B cell (primary cell): ENCODE measurements at regions not wholly inside any gene's neighbourhood (a gene's known extent, or its start where the extent isn't known, plus 50 kb on each side); places are given as distances from the start of the nearest gene placed in this dataset.
"Not testable (repeated sequence)": the region's sequence is repeated elsewhere in the genome, so short reads cannot be mapped to it uniquely, and the experiment has no call there.

Experiments used
- ATAC-seq: fragments of 200-7000 bp; cut with Tn5 transposase; one replicate; pipeline ENCODE4 v1.10.0; 2021; ENCODE audit warnings: low read depth, mild to moderate bottlenecking, moderate number of reproducible peaks, moderate library complexity
- CTCF ChIA-PET: fragments of 350-600 bp; sonication (Branson Sonifier 250); formaldehyde crosslinking; loops from one replicate; lab custom pipeline; 2021; ENCODE audit warnings: antibody characterized with exemption, inconsistent platforms; lab: Charles Lee
- POLR2A ChIA-PET: fragments of 350-600 bp; sonication (Branson Sonifier 250); formaldehyde crosslinking; loops from one replicate; lab custom pipeline; 2021; ENCODE audit warnings: antibody characterized with exemption; lab: Charles Lee
- DNase-seq: peaks from one replicate; pipeline ENCODE4 v3.0.0; 2013
- H2AFZ ChIP-seq: 2 replicates; pipeline ENCODE4 v1.6.1; 2012; ENCODE audit warnings: mild to moderate bottlenecking, low read depth, low read length; ENCODE audit not compliant: insufficient read depth, poor library complexity, severe bottlenecking
- H3K27ac ChIP-seq, 2 donors: 1 replicate in 1 of 2; 2 replicates in 1 of 2; pipeline ENCODE4 v1.5.1; 2012 to 2013; ENCODE audit warnings: low read length in 2 of 2, mild to moderate bottlenecking in 2 of 2, moderate library complexity in 1 of 2
- H3K27me3 ChIP-seq, 4 experiments: fragments of 200-600 bp in 1 of 4; sonication (generic) in 1 of 4; replicated peaks in 1 of 4; 1 replicate in 2 of 4; 2 replicates in 2 of 4; pipeline versions ENCODE4 v1.6.1 to v1.7.0; 2013 to 2016; ENCODE audit warnings: low read length in 3 of 4, mild to moderate bottlenecking in 2 of 4, mixed read lengths in 1 of 4, moderate library complexity in 1 of 4; ENCODE audit not compliant: insufficient read depth in 4 of 4, control insufficient read depth in 3 of 4; ENCODE audit errors: control extremely low read depth in 1 of 4
- H3K36me3 ChIP-seq, 2 experiments: replicated peaks in 1 of 2; 1 replicate in 1 of 2; 2 replicates in 1 of 2; pipeline versions ENCODE4 v1.6.1 to v1.7.1; 2013; ENCODE audit warnings: low read length in 1 of 2; ENCODE audit not compliant: insufficient read depth in 2 of 2, control insufficient read depth in 1 of 2; ENCODE audit errors: control extremely low read depth in 1 of 2, extremely low read depth in 1 of 2
- H3K4me1 ChIP-seq, 2 donors: fragments of 200-600 bp in 1 of 2; sonication (generic) in 1 of 2; 1 replicate in 1 of 2; 2 replicates in 1 of 2; pipeline versions ENCODE4 v1.5.1 to v1.6.1; 2013 to 2017; ENCODE audit warnings: low read length in 2 of 2; ENCODE audit not compliant: control insufficient read depth in 2 of 2, insufficient read depth in 2 of 2
- H3K4me2 ChIP-seq: replicated peaks from 2 replicates; pipeline ENCODE3; 2012; ENCODE audit warnings: mild to moderate bottlenecking, low read depth, low read length; ENCODE audit not compliant: poor library complexity, severe bottlenecking
- H3K4me3 ChIP-seq, 5 experiments: fragments of 200-600 bp in 1 of 5; sonication (generic) in 1 of 5; 1 replicate in 3 of 5; 2 replicates in 2 of 5; pipeline versions ENCODE4 v1.5.1 to v1.7.0; 2011 to 2016; ENCODE audit warnings: low read length in 4 of 5, mild to moderate bottlenecking in 4 of 5, low read depth in 2 of 5, control low read depth in 1 of 5, moderate library complexity in 1 of 5; ENCODE audit not compliant: insufficient read depth in 1 of 5; ENCODE audit errors: control extremely low read depth in 1 of 5, extremely low read depth in 1 of 5
- H3K79me2 ChIP-seq: fragments of 200-600 bp; sonication (generic); one replicate; pipeline ENCODE4 v1.6.0; 2016; ENCODE audit warnings: low read length; ENCODE audit not compliant: control insufficient read depth, insufficient read depth
- H3K9ac ChIP-seq: fragments of 200-600 bp; sonication (generic); 2 replicates; pipeline ENCODE4 v1.6.1; 2017; ENCODE audit warnings: mild to moderate bottlenecking, low read length, moderate library complexity
- H3K9me3 ChIP-seq, 3 donors: one replicate each; pipeline versions ENCODE4 v1.6.1 to v1.7.1; 2013; ENCODE audit warnings: low read length in 2 of 3; ENCODE audit not compliant: control insufficient read depth in 2 of 3, insufficient read depth in 1 of 3; ENCODE audit errors: control extremely low read depth in 1 of 3
- H4K20me1 ChIP-seq: 2 replicates; pipeline ENCODE4 v1.6.0; 2012; ENCODE audit warnings: mild to moderate bottlenecking, low read length; ENCODE audit not compliant: insufficient read depth, control insufficient read depth, poor library complexity, severe bottlenecking
- H3K27ac Mint-ChIP-seq: one replicate; pipeline ENCODE4 v1.8.0; 2021; ENCODE audit warnings: mixed read lengths
- H3K27me3 Mint-ChIP-seq: one replicate; pipeline ENCODE4 v1.8.0; 2021; ENCODE audit warnings: mixed read lengths
- H3K4me1 Mint-ChIP-seq: one replicate; pipeline ENCODE4 v1.8.0; 2021; ENCODE audit warnings: mixed read lengths
- H3K4me3 Mint-ChIP-seq: one replicate; pipeline ENCODE4 v1.8.0; 2021; ENCODE audit warnings: mixed read lengths
- H3K9me3 Mint-ChIP-seq: one replicate; pipeline ENCODE4 v1.8.0; 2022; ENCODE audit warnings: mixed read lengths; ENCODE audit not compliant: insufficient read depth
- CTCF ChIP-seq: fragments of 200-600 bp; IDR thresholded peaks from one replicate; pipeline ENCODE4 v1.8.0; 2022; ENCODE audit warnings: antibody characterized with exemption, mild to moderate bottlenecking
- EZH2 ChIP-seq: IDR thresholded peaks from 2 replicates; pipeline ENCODE4 v1.6.1; 2012; ENCODE audit warnings: borderline replicate concordance, low read depth, mild to moderate bottlenecking, moderate library complexity, low read length; ENCODE audit not compliant: insufficient read depth, poor library complexity, severe bottlenecking
- WGBS: methylation state at CpG from one replicate; pipeline ENCODE4 v1.1.5; 2013; ENCODE audit warnings: missing lambda C conversion rate; ENCODE audit not compliant: insufficient coverage; 5-methylcytosine and 5-hydroxymethylcytosine counted together
- intact Hi-C: fragments of 100-400 bp; cut with micrococcal nuclease; formaldehyde crosslinking; loops from one replicate; pipeline ENCODE4 v1.10.0; 2022

- no peaks in the 10 kb centered on the region for H3K36me3 ChIP-seq
- no peak overlapping the region for H3K27ac ChIP-seq
- POLR2A ChIA-PET, result no interaction called here
- no peaks in the 10 kb centered on the region for H4K20me1 ChIP-seq
- H3K9me3 ChIP-seq, result no peaks in the 10 kb centered on the region
- TF ChIP-seq CTCF, result no peak
- DNase-seq (no peak), ATAC-seq (no peak)
- no peak overlapping the region for H3K4me3 Mint-ChIP-seq
- intact Hi-C loops, result no loop called here
- no peaks in the 10 kb centered on the region for H3K4me1 Mint-ChIP-seq
- H3K9me3 Mint-ChIP-seq, result peaks cover 3% of the 10 kb centered on the region
- no peak overlapping the region for H3K4me3 ChIP-seq
- no peak overlapping the region for H3K9ac ChIP-seq
- H3K4me2 ChIP-seq, result no peak overlapping the region
- H3K4me1 ChIP-seq, result no peaks in the 10 kb centered on the region
- CTCF ChIA-PET, result no interaction called here
- no peaks in the 10 kb centered on the region for H3K27me3 Mint-ChIP-seq
- H3K27me3 ChIP-seq, result no peaks in the 10 kb centered on the region
- H3K27ac Mint-ChIP-seq, result no peak overlapping the region
- H2AFZ ChIP-seq, result no peak overlapping the region
- H3K79me2 ChIP-seq, result no peaks in the 10 kb centered on the region
Observed at GRCh38 chr12:65673732-65674131, 150.6 kb upstream of the HMGA2 start.

DNA sequence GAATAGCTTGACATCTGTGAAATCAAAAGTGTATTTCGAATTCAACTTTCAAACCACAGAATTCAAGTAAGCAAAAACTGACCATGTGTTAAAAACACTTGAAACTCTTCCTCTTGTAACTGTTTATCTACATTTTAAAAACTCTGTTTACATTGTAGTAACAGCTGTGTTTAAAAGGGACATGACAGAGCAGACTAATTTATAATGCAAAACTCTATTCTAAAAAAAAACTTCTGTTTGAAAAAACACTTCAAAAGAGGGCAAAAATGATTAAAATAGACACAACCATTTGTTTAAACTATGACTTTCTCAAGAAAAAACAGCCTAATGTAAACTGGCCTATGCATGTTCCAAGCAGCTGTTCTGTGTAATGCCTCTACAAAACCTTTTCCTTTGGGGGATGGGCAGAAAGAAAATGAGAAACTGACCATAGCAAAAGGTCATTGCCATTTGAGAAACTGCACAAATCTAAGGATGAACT, 149.1 kb upstream of the HMGA2 start:
- H3K27me3 Mint-ChIP-seq, result no peaks in the 10 kb centered on the region
- no peak overlapping the region for H3K27ac ChIP-seq
- intact Hi-C loops, result no loop called here
- no peak overlapping the region for H3K9ac ChIP-seq
- CTCF ChIA-PET, result no interaction called here
- peaks cover 3% of the 10 kb centered on the region for H3K9me3 Mint-ChIP-seq
- no peaks in the 10 kb centered on the region for H3K36me3 ChIP-seq
- WGBS, result no CpG with 5 or more reads among the region's 1 CpG
- H3K4me3 ChIP-seq, result no peak overlapping the region
- POLR2A ChIA-PET, result no interaction called here
- no peaks in the 10 kb centered on the region for H3K27me3 ChIP-seq
- no peaks in the 10 kb centered on the region for H3K4me1 Mint-ChIP-seq
- no peak overlapping the region for H2AFZ ChIP-seq
- no peak overlapping the region for H3K4me3 Mint-ChIP-seq
- TF ChIP-seq EZH2 (no peak), CTCF (no peak)
- H3K27ac Mint-ChIP-seq, result no peak overlapping the region
- no peak for DNase-seq
- H3K4me2 ChIP-seq, result no peak overlapping the region
- no peaks in the 10 kb centered on the region for H3K79me2 ChIP-seq
- H3K9me3 ChIP-seq, result no peaks in the 10 kb centered on the region
- no peaks in the 10 kb centered on the region for H3K4me1 ChIP-seq
- H4K20me1 ChIP-seq, result no peaks in the 10 kb centered on the region
- ATAC-seq, result no peak

- H3K4me2 ChIP-seq, H3K27ac ChIP-seq, POLR2A ChIA-PET, H3K27me3 ChIP-seq, CTCF ChIA-PET, H4K20me1 ChIP-seq, H3K9ac ChIP-seq, H3K4me3 ChIP-seq, intact Hi-C loops, H3K27me3 Mint-ChIP-seq, H3K4me1 Mint-ChIP-seq, H3K9me3 Mint-ChIP-seq, H3K79me2 ChIP-seq, H3K4me3 Mint-ChIP-seq, ATAC-seq, H3K9me3 ChIP-seq, DNase-seq, H3K4me1 ChIP-seq, H2AFZ ChIP-seq, H3K36me3 ChIP-seq, H3K27ac Mint-ChIP-seq: not testable (repeated sequence)
- WGBS, result 60% methylated on average over 1 of the region's 4 CpGs
Observed at GRCh38 chr12:65678172-65678571, 146.1 kb upstream of the HMGA2 start.
